Panc1 (cell line): ENCODE measurements at regions not wholly inside any gene's neighbourhood (a gene's known extent, or its start where the extent isn't known, plus 50 kb on each side); places are given as distances from the start of the nearest gene placed in this dataset.

Experiments used
- ATAC-seq: fragments of 200-7000 bp; cut with Tn5 transposase; 2 replicates; pipeline ENCODE4 v1.9.1; 2020; ENCODE audit warnings: mild to moderate bottlenecking, moderate library complexity
- BruUV-seq: library from RNA; stranded (reverse); fragments of 400-500 nt; replicated peaks from 2 replicates; lab custom pipeline; 2021; lab: Mats Ljungman, UMichigan
- CTCF ChIA-PET: fragments of 300-600 bp; sonication (Branson Sonifier 250); formaldehyde crosslinking; loops from one replicate; lab custom pipeline; 2022; ENCODE audit warnings: antibody characterized with exemption; lab: Charles Lee
- POLR2A ChIA-PET: fragments of 300-600 bp; sonication (Branson Sonifier 250); formaldehyde crosslinking; loops from one replicate; lab custom pipeline; 2022; ENCODE audit warnings: antibody characterized with exemption; lab: Charles Lee
- DNase-seq: peaks from one replicate; pipeline ENCODE4 v3.0.0-alpha.2; 2010; ENCODE audit warnings: low read depth, low spot score
- H3K27ac ChIP-seq: 2 replicates; pipeline ENCODE4 v1.5.1; 2011; ENCODE audit warnings: mild to moderate bottlenecking, low read length, inconsistent platforms
- H3K27me3 ChIP-seq: fragments of 200-500 bp; sonication (Bioruptor generic); 2 replicates; pipeline ENCODE4 v1.6.0; 2014; ENCODE audit warnings: low read length, inconsistent platforms; ENCODE audit not compliant: control insufficient read depth, insufficient read depth
- H3K36me3 ChIP-seq: fragments of 200-500 bp; sonication (Bioruptor generic); 2 replicates; pipeline ENCODE4 v1.5.1; 2014; ENCODE audit warnings: inconsistent platforms, mild to moderate bottlenecking, low read length, moderate library complexity; ENCODE audit not compliant: control insufficient read depth, insufficient read depth
- H3K4me1 ChIP-seq: 2 replicates; pipeline ENCODE4 v1.5.1; 2011; ENCODE audit warnings: inconsistent platforms, mild to moderate bottlenecking, low read length, moderate library complexity; ENCODE audit not compliant: control insufficient read depth, insufficient read depth
- H3K4me3 ChIP-seq, 2 experiments: 2 replicates each; pipeline ENCODE4 v1.5.1; 2011 to 2012; ENCODE audit warnings: low read depth in 2 of 2, low read length in 2 of 2, mild to moderate bottlenecking in 2 of 2, inconsistent platforms in 1 of 2, moderate library complexity in 1 of 2
- H3K9me3 ChIP-seq: fragments of 200-500 bp; sonication (Bioruptor generic); 2 replicates; pipeline ENCODE4 v1.5.1; 2014; ENCODE audit warnings: low read depth, mild to moderate bottlenecking, inconsistent platforms, low read length, moderate library complexity; ENCODE audit not compliant: control insufficient read depth, insufficient read depth
- CTCF ChIP-seq: fragments of 450-650 bp; IDR thresholded peaks from 2 replicates; pipeline ENCODE4 v1.5.1; 2017; ENCODE audit warnings: mild to moderate bottlenecking
- POLR2AphosphoS5 ChIP-seq: IDR thresholded peaks from 2 replicates; pipeline ENCODE4 v1.6.1; 2012; ENCODE audit warnings: mild to moderate bottlenecking, low read depth, low read length, moderate library complexity
- REST ChIP-seq, 2 experiments: IDR thresholded peaks; 2 replicates each; pipeline ENCODE4 v1.6.1; 2011 to 2012; ENCODE audit warnings: low read depth in 2 of 2, control low read depth in 1 of 2, low read length in 1 of 2, mild to moderate bottlenecking in 1 of 2, moderate library complexity in 1 of 2; ENCODE audit not compliant: insufficient read depth in 1 of 2
- SIN3A ChIP-seq: IDR thresholded peaks from 2 replicates; pipeline ENCODE4 v1.6.1; 2012; ENCODE audit warnings: low read depth, mild to moderate bottlenecking, low read length, moderate library complexity, borderline replicate concordance; ENCODE audit not compliant: insufficient read depth
- TCF7L2 ChIP-seq: IDR thresholded peaks from 2 replicates; pipeline ENCODE4 v1.6.1; 2011; ENCODE audit warnings: mild to moderate bottlenecking, low read depth, low read length, inconsistent platforms
- in situ Hi-C: cut with HindIII; loops from 2 replicates; pipeline ENCODE4 v1.10.0; 2016; ENCODE audit warnings: low sequenced_read_pairs, low pct_unique_long_range_greater_than_20kb
- intact Hi-C: fragments of 100-400 bp; cut with micrococcal nuclease; formaldehyde crosslinking; loops from one replicate; pipeline ENCODE4 v1.10.0; 2022; ENCODE audit not compliant: unreplicated experiment

- CTCF ChIA-PET = no interaction called here
- Histone ChIP-seq H3K9me3 (no peaks in the 10 kb centered on the region), H3K36me3 (no peaks in the 10 kb centered on the region), H3K4me3 (no peak overlapping the region), H3K4me1 (no peaks in the 10 kb centered on the region), H3K27ac (no peak overlapping the region), H3K27me3 (no peaks in the 10 kb centered on the region)
- TF ChIP-seq POLR2AphosphoS5 = no peak
- intact Hi-C loops = no loop called here
- no peak for DNase-seq
- POLR2A ChIA-PET = no interaction called here
- in situ Hi-C loops = no loop called here
- BruUV-seq = no TSS peak
- no peak for ATAC-seq
Observed at GRCh38 chr2:239750929-239751678, 274.0 kb downstream of the NDUFA10 start.

- ChIA-PET POLR2A (no interaction called here), CTCF (no interaction called here)
- Histone ChIP-seq H3K9me3 (no peaks in the 10 kb centered on the region), H3K27ac (no peak overlapping the region), H3K4me1 (no peaks in the 10 kb centered on the region), H3K36me3 (no peaks in the 10 kb centered on the region), H3K4me3 (no peak overlapping the region), H3K27me3 (no peaks in the 10 kb centered on the region; the same call in 1 of the 2 replicates)
- BruUV-seq = no TSS peak
- ATAC-seq (no peak), DNase-seq (no peak)
- intact Hi-C loops = no loop called here
- no peak for TF ChIP-seq SIN3A
- TF ChIP-seq POLR2AphosphoS5 = no peak
- TF ChIP-seq CTCF = no peak
- no peak for TF ChIP-seq TCF7L2
- no peak for TF ChIP-seq REST (IDR thresholded peaks at IDR 0.05; ENCODE audit: insufficient read depth in 1 of 2, low read depth in 2 of 2, low read length in 1 of 2)
- in situ Hi-C loops = no loop called here
Observed at GRCh38 chr2:239750045-239750835, 274.9 kb downstream of the NDUFA10 start.
